ENCODE measurements at regions not wholly inside any gene's neighbourhood (a gene's known extent, or its start where the extent isn't known, plus 50 kb on each side); places are given as distances from the start of the nearest gene placed in this dataset.

- H3K4me1 Mint-ChIP-seq (ENCODE audit: low read depth): peaks cover 20% of the 10 kb centered on the region
- no peaks in the 10 kb centered on the region for H3K9me3 Mint-ChIP-seq
- H3K27me3 Mint-ChIP-seq (ENCODE audit: low read depth): no peaks in the 10 kb centered on the region
- no peak overlapping the region for H3K27ac Mint-ChIP-seq
- H3K4me3 Mint-ChIP-seq: no peak overlapping the region
- peaks cover under 1% of the 10 kb centered on the region for H3K36me3 Mint-ChIP-seq (ENCODE audit: low read depth)
Measured at GRCh38 chr10:110443239-110444003, 54.3 kb upstream of the DUSP5 start.

GRCh38 chr10:110444004-110444337, 53.7 kb upstream of the DUSP5 start:
- no peaks in the 10 kb centered on the region for H3K36me3 Mint-ChIP-seq (ENCODE audit: low read depth)
- H3K27ac Mint-ChIP-seq: no peak overlapping the region
- peaks cover 23% of the 10 kb centered on the region for H3K4me1 Mint-ChIP-seq (ENCODE audit: low read depth)
- H3K9me3 Mint-ChIP-seq: peaks cover 3% of the 10 kb centered on the region
- H3K4me3 Mint-ChIP-seq: no peak overlapping the region
- peaks cover 3% of the 10 kb centered on the region for H3K27me3 Mint-ChIP-seq (ENCODE audit: low read depth)

GRCh38 chr10:110445871-110446270, 51.8 kb upstream of the DUSP5 start:
- no peak overlapping the region for H3K4me3 Mint-ChIP-seq
- H3K27me3 Mint-ChIP-seq (ENCODE audit: low read depth): peaks cover 14% of the 10 kb centered on the region
- H3K36me3 Mint-ChIP-seq (ENCODE audit: low read depth): peaks cover 4% of the 10 kb centered on the region
- H3K27ac Mint-ChIP-seq: no peak overlapping the region
- peaks cover 7% of the 10 kb centered on the region for H3K9me3 Mint-ChIP-seq
- H3K4me1 Mint-ChIP-seq (ENCODE audit: low read depth): peaks cover 27% of the 10 kb centered on the region

- Mint-ChIP-seq H3K27me3 (ENCODE audit: low read depth) (peaks cover 17% of the 10 kb centered on the region), H3K36me3 (ENCODE audit: low read depth) (peaks cover 5% of the 10 kb centered on the region), H3K9me3 (peaks cover 7% of the 10 kb centered on the region), H3K27ac (no peak overlapping the region), H3K4me3 (no peak overlapping the region), H3K4me1 (ENCODE audit: low read depth) (peaks cover 24% of the 10 kb centered on the region)
Measured at GRCh38 chr10:110446277-110446676, 51.4 kb upstream of the DUSP5 start.

GRCh38 chr10:110446954-110447608, 50.6 kb upstream of the DUSP5 start:
- Mint-ChIP-seq H3K27me3 (ENCODE audit: low read depth) (peaks cover 17% of the 10 kb centered on the region), H3K27ac (no peak overlapping the region), H3K9me3 (peaks cover 7% of the 10 kb centered on the region), H3K4me1 (ENCODE audit: low read depth) (peaks cover 17% of the 10 kb centered on the region), H3K36me3 (ENCODE audit: low read depth) (peaks cover 5% of the 10 kb centered on the region), H3K4me3 (no peak overlapping the region)

- Mint-ChIP-seq H3K9me3 (peaks cover 7% of the 10 kb centered on the region), H3K27ac (no peak overlapping the region), H3K36me3 (ENCODE audit: low read depth) (peaks cover 5% of the 10 kb centered on the region), H3K4me3 (no peak overlapping the region), H3K27me3 (ENCODE audit: low read depth) (peaks cover 17% of the 10 kb centered on the region), H3K4me1 (ENCODE audit: low read depth) (peaks cover 15% of the 10 kb centered on the region)
Measured at GRCh38 chr10:110447886-110448285, 49.8 kb upstream of the DUSP5 start.

Measured in T-helper 1 cell treated with Interleukin-12 subunit alpha and Interleukin-12 subunit beta and Interleukin-4 antibody, amounts not matched to agents 30 μg/mL and 1 μg/mL, for 36 hours (primary cell).